ENCODE measurements at regions not wholly inside any gene's neighbourhood (a gene's known extent, or its start where the extent isn't known, plus 50 kb on each side); places are given as distances from the start of the nearest gene placed in this dataset.

DNA sequence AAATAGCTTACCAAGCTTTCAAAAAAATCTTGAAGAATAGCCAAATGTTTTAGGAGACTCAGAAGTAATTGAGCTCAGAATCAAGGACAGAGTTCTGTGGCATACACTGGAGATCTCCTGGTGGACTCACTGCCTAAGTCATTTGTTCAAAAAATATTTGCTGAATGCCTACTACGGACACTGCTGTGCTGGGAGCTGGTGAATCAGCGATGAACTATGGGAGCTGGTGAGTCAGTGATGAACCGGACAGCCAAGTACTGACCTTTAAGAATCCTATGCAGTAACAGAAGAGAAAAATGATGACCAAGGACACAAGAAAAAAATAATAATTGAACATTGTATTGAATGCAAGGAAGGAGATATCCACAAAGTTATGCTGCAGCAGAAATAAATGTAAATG lies 717.9 kb upstream of the CXADR start:
- peak; percentile 8 for DNase-seq

DNA sequence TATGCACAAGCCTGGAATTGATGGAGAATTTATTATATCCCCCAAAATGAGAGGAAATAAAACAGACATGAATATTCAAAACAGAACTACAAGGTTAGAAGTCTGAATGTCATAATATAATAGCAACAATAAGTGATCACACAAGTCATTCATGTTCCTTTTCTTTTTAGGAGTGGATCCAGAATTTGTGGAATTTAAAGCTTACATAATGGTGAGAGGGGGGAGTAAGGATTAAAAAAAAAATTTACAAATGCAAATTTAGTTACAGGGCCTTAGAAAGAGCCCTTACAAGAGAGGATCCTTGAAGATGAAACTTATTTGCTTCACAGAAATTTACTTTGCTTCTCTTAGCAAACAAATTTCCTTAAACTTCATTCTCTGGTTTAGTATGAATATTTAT lies 716.1 kb upstream of the CXADR start:
- no peak for DNase-seq

DNA sequence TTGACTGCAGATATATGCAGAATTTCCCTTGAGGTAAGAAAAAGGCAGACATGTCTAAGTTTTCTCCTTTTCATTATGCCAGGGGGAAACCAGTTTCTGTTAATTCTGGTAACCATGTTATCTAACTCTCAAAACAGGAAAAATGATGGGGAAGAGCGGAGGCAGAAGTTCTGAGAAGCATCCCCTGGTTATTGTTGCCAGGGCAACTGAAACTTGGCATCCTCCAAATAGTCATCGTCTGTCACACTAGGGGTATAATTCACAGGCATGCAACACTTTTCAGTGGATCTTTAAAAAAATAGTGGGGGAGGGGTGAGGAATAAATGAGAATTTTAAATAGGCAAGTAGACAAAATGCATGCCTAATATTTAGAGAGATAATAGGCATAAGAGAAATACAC lies 715.3 kb upstream of the CXADR start:
- DNase-seq, result no peak

DNA sequence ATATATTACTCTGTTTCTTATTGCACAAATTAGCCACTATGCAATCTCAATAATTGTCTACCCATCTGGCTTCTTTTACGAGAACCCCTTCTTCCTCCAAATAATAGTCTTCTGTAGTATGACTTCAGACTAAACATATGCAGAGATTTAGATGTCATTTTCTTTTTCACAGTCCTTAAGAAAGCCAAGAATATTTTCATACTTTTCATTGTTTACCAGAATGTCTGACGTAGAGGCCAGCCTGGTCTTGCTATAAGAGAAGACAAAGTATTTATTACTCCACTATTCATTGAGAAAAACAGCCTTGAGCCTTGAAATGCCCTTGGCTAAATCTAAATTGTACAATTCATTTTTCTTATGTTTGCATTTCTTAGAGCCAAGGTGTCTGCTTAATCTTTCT lies 714.9 kb upstream of the CXADR start:
- DNase-seq, result no peak

DNA sequence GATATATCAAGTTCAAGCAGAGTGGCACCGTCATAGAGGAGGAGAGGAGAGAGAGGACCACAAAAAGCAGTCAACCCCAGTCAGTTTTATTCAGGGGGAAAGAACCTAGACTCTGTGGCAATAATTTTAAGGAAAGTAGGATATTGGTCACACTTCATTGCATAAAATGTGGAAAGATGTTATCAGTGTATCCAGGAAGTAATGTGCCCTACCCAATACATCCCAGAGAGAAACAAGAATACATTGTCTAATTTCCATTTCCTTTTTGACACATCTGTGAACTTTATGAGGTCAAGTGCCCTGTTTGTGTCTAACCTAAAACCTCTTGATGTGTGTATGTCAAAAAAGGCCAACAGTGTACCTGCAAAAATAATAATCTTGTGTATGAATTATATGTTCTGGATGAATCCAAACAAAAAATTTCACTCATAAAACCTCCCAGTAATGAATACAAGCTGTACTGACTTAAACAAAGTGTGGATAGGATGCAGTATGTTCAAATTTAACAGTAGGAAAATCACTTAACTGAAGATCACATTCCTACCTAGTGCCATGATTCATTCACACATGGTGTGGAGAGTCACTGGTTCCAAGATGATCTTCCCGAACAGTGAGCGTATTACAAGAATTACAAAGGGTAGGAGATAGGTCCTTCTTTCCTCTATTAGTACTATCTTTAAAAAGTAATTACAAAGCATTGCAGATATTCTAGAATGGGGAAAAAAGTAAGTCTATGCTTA lies 712.1 kb upstream of the CXADR start:
- no peak for DNase-seq

DNA sequence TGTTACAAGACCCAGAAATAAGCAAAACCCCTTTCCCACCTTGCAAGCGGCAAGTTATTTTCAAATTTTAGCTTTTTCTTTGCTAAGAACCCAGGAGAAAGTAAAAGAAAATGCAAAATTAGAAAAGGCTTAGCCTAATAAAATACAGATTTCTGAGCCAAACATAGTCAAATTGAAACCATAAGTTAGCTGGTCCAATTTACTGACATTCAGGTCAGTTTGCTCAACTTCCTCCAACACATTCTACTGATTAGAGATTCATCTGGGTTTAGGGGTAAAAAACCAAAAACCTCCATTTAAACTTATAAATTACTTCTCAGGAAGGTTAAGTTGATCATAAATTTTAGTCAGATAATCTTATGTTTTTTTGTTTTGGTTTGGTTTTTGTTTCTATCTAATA lies 701.8 kb upstream of the CXADR start:
- no peak for DNase-seq

DNA sequence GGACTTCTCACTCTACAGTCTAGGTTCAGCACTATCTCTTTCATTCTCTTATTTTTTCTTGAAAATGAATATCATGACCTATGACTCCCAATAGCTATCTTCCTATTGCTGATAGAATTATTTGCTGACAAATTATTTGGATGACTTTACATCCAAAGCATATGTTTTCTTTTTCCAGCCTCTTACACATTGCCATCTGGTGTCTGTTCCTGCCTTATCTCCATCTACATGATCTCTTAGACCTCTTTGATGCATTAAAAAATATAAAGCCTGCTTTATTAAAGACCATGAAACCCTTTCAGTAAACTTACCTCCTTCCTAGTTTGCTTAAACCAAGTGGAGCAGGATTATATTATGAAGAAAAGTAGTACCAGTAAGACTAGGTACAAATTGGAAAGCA lies 700.9 kb upstream of the CXADR start:
- DNase-seq, result no peak

DNA sequence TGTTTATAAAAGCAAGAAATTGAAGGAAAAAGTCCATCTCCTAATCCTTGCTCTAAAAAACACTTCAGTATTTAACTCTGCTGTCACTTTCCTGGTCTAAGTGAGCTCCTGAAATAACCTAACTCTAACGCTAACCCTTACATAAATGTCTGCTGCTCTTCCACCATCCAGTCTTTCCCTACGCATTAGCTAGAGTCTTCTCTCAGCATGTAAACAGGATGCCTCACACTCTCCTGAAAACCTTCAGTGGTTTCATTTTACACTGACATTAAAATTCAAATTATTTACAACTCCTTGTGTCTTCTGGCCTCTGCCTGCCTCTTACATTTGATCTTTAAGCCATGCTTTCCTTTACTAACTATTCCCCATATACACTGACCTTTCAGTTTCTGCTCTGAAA lies 697.6 kb upstream of the CXADR start:
- DNase-seq, result no peak

DNA sequence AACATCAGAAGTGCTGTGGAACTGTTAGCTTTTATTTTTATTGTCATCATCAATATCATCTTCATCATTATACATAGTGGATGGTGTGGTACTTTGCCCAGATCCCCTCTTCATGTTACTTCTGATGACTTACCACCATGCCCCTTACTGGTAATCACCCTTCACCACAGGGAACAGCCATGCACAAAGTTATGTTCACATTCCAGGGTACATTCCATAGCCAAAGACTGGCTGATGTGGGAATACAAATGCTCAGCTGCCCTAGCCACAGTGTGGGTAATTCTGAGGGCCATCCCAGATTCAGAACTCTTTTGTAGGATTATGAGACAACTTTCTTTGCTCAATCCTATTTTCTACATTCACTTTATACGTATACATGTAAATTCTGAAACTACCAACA lies 691.3 kb upstream of the CXADR start:
- DNase-seq, result no peak

DNA sequence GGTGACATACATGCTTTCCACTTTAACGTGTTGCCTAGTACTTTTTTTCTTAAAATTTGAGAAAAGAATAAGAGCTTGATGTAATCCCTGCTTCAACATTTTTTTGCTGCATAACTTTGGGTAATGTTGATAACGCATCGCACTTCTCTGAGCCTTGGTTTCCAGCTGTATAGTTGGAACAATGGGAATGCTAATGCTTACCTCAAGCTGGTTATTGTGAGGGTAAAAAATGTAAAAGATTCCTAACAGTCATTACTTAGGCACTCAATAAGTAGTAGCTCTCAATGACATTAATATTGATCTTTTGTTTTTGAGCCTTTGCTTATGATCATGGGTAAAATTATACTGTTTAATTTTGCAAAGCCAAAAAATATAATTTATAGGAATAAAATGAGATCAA lies 683.3 kb upstream of the CXADR start:
- no peak for DNase-seq

DNA sequence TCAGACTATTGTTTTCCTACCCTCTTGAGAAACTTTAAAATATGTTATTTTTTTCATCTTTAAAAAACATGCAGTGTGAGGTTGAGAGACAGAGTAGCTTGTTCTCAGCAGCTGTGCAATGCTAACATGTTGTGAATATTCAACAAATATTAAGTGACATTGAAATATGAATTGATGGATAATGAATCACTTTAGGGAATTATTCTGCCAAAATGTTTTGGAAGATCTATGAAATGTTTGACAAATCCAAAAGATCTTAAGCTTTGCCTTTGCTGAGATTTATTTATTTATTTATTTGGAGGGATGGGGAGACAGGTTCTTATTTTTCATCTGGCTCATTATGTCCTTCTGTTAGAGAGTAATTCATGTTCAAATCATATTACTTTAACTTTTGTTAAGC lies 680.1 kb upstream of the CXADR start:
- no peak for DNase-seq

DNA sequence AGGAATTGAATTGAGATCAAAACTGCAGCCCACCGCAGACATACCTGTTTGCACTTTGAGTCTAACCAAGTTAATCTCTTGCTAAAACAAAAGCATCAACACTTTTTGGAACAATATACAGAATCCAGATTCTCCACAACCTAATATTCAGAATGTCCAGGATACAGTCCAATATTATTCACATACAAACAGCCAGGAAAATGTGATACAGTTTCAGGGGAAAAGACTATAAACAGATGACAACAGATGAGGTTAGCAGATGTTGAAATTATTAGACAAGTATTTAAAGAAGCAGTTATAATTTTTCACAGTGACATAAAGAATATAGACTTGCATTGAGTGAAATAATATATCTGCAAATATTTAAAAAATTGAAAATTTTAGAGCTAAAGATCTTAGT lies 678.1 kb upstream of the CXADR start:
- no peak for DNase-seq

DNA sequence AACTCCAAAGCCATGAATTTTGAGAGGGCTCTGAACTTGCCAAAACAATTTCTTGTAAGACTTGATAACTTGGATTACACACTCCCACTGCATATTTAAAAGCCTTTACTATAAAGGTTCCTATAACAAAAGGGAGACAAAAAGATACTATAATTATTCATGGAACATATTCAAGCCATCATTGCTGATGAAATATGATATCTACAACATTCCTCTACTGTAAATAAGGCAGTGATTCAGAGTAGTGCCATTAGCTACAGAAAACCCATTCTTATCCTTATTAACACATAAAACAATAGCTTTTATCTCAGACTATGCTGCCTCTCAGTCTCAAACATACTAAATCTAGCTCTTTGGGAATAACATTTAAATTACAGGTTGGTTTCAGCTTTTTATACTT lies 675.5 kb upstream of the CXADR start:
- no peak for DNase-seq

DNA sequence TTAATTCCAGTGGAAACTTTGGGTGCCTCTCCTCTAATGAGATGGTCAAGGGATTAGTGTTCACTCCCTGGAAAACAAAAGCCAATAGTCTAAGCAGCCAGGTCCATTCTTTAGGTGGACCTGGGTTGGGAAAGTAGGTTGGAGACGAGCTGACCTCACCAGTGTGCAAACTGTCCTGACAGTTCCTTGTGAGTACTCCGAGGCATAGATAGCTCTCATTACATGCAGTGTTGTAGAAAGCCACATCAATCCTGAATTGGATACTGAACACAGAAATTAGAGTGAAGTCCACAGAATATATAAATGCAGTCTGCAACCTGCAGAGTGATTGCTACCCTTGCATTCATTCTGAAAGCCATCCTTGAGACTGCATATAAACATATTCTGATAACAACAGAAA lies 675.1 kb upstream of the CXADR start:
- no peak for DNase-seq

DNA sequence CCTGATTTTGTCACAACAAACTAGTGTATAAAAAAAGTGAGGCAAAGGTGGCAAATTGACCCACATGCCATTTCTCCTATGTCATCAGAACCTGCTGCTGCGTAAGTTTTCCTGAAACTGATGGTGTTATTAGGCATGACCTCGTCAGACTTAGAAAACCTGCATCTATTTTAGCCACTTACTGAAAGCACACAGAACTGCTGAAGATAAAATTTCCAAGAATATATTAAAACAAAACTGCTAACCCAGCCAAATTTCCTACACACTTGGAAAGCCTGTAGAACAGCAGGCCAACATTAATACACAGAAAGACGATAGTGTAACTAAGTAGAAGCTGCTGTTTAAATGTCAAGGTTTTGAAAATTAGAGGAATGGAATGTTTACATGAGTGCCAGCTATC lies 674.5 kb upstream of the CXADR start:
- DNase-seq, result no peak

DNA sequence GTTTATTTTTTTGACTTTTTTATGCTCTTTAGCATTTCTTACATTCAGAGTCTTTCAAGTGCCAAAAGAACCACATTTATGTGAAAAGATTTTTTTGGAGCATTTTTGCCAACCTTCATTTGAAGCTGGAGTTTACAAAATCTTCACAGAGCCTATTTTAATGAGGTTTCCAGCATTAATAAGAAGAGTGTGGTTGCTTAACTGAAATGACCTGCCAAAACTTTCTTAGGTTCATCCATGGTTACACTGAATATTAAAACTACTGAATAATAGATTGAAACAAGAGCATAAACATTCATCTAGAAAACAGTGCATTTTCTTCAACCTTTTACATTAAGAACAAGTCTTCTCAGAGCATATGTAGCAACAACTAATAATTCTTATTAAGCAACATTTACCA lies 672.3 kb upstream of the CXADR start:
- no peak for DNase-seq

DNA sequence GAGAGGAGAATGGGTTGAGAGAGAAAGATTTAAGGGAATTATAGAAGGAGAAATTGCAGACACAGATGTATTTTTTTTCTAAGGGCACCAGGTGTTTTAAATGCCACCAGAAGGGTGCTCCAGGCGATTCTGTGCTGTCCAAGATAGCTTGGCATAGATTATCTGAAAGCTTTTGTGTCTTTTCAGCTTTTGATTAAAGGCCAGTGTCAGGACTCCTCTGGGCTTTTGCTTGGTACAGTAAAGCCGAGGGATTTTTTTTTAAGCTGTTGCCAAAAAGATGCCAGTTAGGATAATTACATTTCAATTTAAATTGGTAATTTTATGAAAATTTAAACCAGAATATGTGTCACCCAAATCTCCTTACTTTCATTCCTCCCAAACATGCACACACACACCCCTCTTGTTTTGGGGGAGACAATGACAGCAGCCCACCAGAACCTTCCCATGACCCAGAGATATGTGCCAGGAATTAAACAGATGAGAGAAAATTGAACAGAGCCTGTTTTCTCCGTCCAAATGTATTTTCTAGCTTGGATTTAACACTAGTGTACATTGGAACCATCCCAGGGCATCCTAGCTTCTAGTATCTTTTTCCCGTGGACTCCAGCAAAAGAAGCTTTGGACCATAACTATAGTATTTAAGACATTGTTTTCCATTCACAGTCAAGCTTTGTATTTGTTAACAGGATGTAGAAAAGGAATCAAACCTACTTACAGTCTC lies 670.7 kb upstream of the CXADR start:
- DNase-seq, result no peak

DNA sequence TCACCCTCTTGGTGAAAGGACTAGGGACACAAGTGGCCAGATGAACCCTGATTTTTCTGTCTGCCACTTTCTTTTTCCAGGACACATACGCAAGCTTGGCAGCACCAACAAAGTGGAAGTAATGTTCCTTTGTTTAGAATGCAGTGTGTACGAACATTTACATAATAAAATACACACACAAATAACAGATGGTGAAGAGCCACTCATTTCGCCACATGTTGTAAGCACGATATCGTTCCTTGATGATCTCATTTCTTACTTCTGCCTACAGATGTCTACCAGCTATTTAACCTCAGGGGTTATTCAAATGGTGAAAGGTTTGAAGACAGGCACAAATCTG lies 670.2 kb upstream of the CXADR start:
- no peak for DNase-seq

DNA sequence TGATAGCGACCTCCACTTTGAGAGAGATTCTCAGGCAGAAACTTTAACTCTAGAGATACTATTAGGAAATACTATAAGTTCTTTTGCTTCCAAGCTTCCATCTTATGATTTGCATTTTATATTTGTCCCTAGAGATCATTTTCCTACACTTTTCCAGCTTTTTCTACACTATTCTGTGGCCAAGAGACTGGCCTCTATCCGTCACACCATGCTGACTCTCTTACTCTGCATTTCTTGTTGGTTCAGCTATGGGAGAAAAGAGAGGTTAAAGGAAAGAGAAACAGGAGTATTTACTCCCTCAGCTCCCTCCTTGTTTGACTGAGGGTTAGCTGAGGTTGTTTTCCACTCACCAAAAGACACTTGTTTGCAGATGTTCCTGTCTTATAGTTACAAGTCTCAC lies 665.6 kb upstream of the CXADR start:
- no peak for DNase-seq

DNA sequence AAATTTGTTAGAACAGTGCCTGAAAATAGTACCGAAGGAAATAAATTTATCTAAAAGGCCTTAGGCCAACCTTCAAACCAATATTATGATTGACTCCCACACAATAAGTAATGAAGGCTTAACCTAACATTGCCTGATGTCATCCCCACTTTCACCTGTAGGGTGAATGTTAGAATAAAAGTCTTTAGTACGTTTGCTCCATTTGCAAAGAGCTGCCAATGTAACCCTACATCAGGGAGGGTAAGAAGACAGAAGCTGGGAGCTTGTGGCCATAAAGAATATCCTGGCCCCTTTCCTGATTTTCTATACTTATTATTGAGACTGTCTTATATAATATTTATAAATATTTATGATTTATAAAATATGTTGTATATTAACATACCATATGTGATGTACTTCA lies 661.8 kb upstream of the CXADR start:
- DNase-seq, result no peak

DNA sequence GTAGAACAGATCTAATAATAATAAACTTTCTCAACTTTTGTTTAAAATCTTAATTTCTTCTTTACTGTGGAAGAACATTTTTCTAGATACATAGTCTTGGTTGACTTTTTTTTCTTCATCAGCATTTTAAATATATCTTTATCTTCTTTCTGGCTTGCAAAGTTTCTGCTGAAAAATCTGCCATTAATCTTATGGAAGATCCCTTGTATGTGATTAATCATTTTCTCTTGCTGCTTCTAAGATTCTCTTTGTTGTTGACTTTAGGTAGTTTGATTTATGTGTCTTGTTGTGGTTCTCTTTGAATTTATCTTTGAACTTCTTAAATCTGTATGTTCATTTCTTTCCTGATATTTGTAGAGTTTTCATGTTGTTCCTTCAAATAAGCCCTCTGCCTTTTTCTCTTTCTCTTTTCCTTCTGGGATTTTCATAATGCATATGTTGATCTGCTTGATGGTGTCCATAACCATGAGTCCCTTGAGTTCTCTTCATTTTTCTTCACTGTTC lies 657.6 kb upstream of the CXADR start:
- no peak for DNase-seq

DNA sequence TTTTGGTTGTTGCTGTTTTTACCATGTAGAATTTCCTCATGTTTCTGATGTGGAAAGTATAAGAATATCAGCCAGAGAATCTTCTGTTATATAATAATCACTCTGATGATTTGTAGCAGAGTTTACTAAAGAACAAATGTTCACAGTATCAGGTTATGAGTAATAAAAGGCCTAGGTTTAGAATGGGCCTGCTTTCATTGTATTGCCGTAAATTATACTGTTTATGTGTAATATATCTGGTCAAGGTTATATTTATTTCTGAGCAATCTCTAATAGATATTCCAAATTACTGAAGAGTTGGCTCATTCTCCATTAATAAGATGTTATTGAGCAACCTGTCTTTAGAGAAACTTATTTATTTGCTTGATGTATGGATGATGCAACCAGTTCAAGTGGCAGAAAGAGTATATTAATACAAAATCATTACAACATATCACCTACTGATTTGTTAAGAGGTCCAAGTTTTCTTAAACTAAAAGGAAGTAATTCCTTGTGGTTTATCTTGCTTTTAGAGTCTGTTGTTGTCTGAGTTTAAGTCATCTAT lies 649.4 kb upstream of the CXADR start:
- no peak for DNase-seq

DNA sequence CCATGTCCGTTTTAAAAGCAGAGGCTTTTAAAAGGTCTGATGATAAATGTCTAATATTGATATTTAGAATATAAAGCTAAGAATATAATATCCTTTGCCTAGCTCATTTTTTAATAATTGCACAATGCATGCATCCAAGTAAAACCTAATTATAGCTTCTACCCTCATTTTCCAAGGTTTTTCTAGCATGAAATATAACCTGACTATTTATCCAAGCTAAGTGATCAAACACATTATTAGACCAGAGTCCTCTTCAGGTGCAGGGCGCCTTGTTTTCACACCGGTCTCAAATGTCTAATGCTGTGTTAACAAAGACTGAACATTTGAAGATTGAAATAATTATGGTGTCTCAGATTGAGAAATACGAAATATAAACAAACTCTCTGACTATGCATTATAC lies 648.9 kb upstream of the CXADR start:
- no peak for DNase-seq

DNA sequence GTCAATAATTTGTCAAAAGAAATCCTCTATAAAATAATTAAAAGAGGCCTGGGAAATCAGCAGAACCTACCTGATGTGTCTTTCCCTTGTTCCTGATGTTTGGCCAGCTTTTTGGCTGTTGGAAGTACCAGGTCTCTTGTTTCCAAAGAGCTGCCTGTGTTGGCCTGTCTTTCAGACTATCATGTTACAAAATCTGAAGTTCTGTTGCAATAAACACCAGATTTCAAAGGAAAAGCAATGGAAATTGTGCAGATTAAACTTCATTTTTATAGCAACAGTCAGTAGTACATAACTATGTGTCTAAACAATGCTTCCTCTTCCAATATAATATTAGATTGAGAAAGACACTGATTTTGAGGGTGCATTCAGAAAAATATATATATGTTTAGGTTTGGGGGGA lies 647.2 kb upstream of the CXADR start:
- DNase-seq, result no peak

DNA sequence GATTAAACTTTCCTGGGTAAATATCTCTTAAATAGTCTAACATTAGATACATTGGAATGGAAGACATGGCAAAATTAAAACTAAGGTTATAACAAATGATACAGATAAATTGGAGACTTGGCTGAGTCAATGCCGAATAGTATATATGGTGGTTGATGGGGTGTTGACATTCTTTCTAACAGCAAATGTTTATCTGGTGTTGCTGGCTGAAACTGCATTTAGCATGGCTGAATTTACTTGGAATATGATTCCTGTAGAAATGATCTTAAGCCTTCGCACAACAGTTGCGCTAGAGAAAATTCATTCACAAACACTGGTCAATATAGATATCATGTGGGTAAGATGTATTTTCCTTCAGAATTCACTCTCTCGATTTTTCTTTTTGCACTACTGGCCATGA lies 646.0 kb upstream of the CXADR start:
- no peak for DNase-seq
